Right lobe of liver (tissue), 6 donors: ENCODE measurements at regions not wholly inside any gene's neighbourhood (a gene's known extent, or its start where the extent isn't known, plus 50 kb on each side); places are given as distances from the start of the nearest gene placed in this dataset.
A peak's percentile ranks its signal among the peaks of the same experiment; 100 is the strongest.

Experiments used
- ATAC-seq, 4 donors: fragments of 200-7000 bp; cut with Tn5 transposase; one replicate each; pipeline ENCODE4 v1.9.1; 2020; ENCODE audit warnings: mild to moderate bottlenecking in 4 of 4, moderate library complexity in 4 of 4
- DNase-seq, 3 donors: peaks; one replicate each; pipeline ENCODE4 v3.0.0-alpha.2; 2020
- H3K27ac ChIP-seq, 3 donors: fragments of 200-600 bp; one replicate each; pipeline ENCODE4 v1.8.0; 2022
- H3K27me3 ChIP-seq, 2 donors: fragments of 200-600 bp; one replicate each; pipeline ENCODE4 v1.8.0; 2022
- H3K36me3 ChIP-seq, 4 donors: fragments of 200-600 bp; sonication (generic) in 1 of 4; one replicate each; pipeline versions ENCODE4 v1.5.1 to v1.8.0; 2017 to 2022; ENCODE audit warnings: control low read depth in 1 of 4
- H3K4me1 ChIP-seq, 4 donors: fragments of 200-600 bp; sonication (generic) in 1 of 4; one replicate each; pipeline versions ENCODE4 v1.5.1 to v1.8.0; 2017 to 2022; ENCODE audit warnings: control low read depth in 1 of 4
- H3K4me3 ChIP-seq, 3 donors: fragments of 200-600 bp; one replicate each; pipeline ENCODE4 v1.8.0; 2022
- H3K9me3 ChIP-seq, 4 donors: fragments of 200-600 bp; sonication (generic) in 1 of 4; one replicate each; pipeline versions ENCODE4 v1.5.1 to v1.8.0; 2017 to 2022; ENCODE audit warnings: control low read depth in 1 of 4
- CTCF ChIP-seq, 4 donors: fragments of 200-600 bp in 3 of 4; fragments of 450-650 bp in 1 of 4; IDR thresholded peaks; one replicate each; pipeline versions ENCODE4 v1.5.1 to v1.8.0; 2016 to 2022; ENCODE audit warnings: antibody characterized with exemption in 4 of 4, mild to moderate bottlenecking in 2 of 4
- POLR2A ChIP-seq: fragments of 450-650 bp; IDR thresholded peaks from one replicate; pipeline ENCODE4 v1.6.1; 2017; ENCODE audit warnings: antibody characterized with exemption, mild to moderate bottlenecking
- WGBS: methylation state at CpG from one replicate; pipeline ENCODE4 v1.1.6; 2018; ENCODE audit warnings: low coverage, low lambda C conversion rate; ENCODE audit not compliant: insufficient coverage; ENCODE audit errors: missing lambda C conversion rate; 5-methylcytosine and 5-hydroxymethylcytosine counted together
- intact Hi-C, 2 donors: fragments of 100-400 bp; cut with DNase I; formaldehyde crosslinking; loops; one replicate each; pipeline versions ENCODE4 v1.11.2 to v1.14.1; 2022
- donor health status: DM: no; HTN: yes; CAD: no.
- donor health status: DM: no; HTN: no; CAD: no.
- donor health status: DM: no; HTN: no; CAD: no.
- donor health status: DM: no; HTN: yes; CAD: no.
- donor health status: DM: no; HTN: yes; CAD: no.

- H3K4me1 ChIP-seq = peaks cover 0 to 5% (median 0%) of the 10 kb centered on the region in 4 donors
- intact Hi-C loops = no loop called here
- DNase-seq = no peak
- no peak overlapping the region for H3K27ac ChIP-seq
- no peaks in the 10 kb centered on the region for H3K9me3 ChIP-seq
- H3K27me3 ChIP-seq = no peaks in the 10 kb centered on the region
- ATAC-seq = no peak
- H3K4me3 ChIP-seq = no peak overlapping the region
- WGBS = 46% methylated on average over 12 of the region's 15 CpGs
- TF ChIP-seq CTCF (IDR thresholded peaks at IDR 0.05) (no peak), POLR2A (no peak)
- no peaks in the 10 kb centered on the region for H3K36me3 ChIP-seq
Observed at GRCh38 chr7:101747879-101748345, 69.5 kb upstream of the CUX1 start.

DNA sequence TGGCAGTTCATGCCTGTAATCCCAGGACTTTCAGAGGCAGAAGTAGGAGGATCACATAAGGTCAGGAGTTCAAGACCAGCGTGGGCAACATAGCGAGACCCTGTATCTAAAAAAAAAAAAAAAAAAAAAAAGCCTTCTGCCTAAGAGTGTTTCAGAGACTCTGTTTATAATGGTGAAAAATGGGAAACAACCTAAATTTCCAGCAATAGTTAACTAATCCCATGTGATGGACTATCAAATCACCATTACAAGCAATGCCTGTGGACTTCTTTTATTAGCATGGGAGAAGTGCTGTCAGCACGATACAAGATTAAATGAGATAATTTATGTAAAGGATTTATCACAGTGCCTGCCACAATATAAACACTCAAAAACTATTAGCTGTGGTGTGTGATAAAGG, 67.5 kb upstream of the CUX1 start:
- H3K4me1 ChIP-seq = no peaks in the 10 kb centered on the region
- no peak for ATAC-seq
- H3K27ac ChIP-seq = no peak overlapping the region
- H3K27me3 ChIP-seq = no peaks in the 10 kb centered on the region
- H3K36me3 ChIP-seq = no peaks in the 10 kb centered on the region
- 88% methylated on average over 3 of the region's 3 CpGs for WGBS
- DNase-seq = no peak
- no peak for TF ChIP-seq POLR2A
- TF ChIP-seq CTCF (IDR thresholded peaks at IDR 0.05) = no peak
- H3K9me3 ChIP-seq = no peaks in the 10 kb centered on the region
- no peak overlapping the region for H3K4me3 ChIP-seq
- intact Hi-C loops = no loop called here

DNA sequence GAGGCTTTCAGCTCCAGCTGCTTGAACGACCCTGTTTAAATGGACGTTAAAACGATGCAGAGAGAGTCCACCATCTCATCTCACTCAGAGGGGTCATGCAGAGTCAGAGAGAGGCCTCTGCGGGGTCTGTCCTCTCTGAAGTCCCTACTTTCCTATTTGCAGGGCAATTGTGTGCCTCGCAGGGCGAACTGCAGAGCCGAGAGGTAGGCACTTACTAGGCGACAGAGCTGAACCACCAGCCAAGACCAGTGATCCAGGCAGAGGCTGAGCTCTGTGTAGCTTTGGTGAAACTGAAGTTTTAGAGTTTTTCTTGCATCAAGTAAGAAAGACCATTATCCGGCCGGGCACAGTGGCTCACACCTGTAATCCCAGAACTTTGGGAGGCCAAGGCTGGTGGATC, 64.1 kb upstream of the CUX1 start:
- intact Hi-C loops = no loop called here
- no peak for DNase-seq
- 92% methylated on average over 7 of the region's 10 CpGs for WGBS

DNA sequence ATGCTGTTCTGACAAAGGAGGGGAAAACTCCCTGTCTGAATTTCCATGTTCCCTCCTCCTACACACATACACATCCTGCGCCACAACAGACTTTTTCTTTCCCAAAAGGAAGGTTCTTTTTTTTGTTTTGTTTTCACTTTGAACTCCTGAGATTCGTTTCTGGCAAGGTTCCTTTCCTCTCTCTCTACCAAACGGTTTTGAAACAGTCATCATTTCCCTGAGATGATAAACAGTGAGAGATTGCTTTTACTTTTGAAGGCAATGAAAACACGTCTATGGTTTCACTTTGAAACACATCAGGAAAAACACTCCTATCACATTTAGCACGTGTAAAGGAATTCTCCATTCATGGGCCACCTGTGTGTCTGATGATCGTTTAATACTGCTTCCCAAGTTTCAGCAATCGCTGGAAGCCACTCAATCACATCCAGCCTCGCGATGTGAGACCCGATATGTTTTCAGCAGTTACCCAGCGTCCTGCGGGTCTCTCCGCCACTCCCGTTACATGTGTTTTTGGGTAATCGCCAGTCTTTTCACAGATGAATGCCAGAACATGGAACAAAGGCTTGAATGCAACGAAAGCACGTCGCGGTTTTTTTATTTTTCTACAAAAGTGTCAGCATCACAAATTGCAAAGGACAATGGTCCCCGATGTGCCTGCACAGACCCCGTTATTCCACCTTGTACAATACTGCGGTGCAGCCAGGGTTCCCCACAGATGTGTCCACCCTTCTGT, 62.8 kb upstream of the CUX1 start:
- no peaks in the 10 kb centered on the region for H3K9me3 ChIP-seq
- no peak for TF ChIP-seq CTCF (IDR thresholded peaks at IDR 0.05)
- no peak for TF ChIP-seq POLR2A
- no peaks in the 10 kb centered on the region for H3K36me3 ChIP-seq
- peak; percentile 55 to 87 (median 74) for ATAC-seq
- H3K4me1 ChIP-seq = no peaks in the 10 kb centered on the region
- peak overlapping the region; percentile 25 to 42 (median 35) for H3K4me3 ChIP-seq
- H3K27me3 ChIP-seq = no peaks in the 10 kb centered on the region
- intact Hi-C loops = no loop called here
- 34% methylated on average over 22 of the region's 22 CpGs for WGBS
- H3K27ac ChIP-seq = peak overlapping the region in 1 of 3 donors; percentile 45
- no peak for DNase-seq

More for the DNA sequence above, 64.1 kb upstream of the CUX1 start:
- Histone ChIP-seq H3K27ac (no peak overlapping the region), H3K4me3 (no peak overlapping the region), H3K4me1 (no peaks in the 10 kb centered on the region), H3K27me3 (no peaks in the 10 kb centered on the region), H3K36me3 (no peaks in the 10 kb centered on the region), H3K9me3 (no peaks in the 10 kb centered on the region)
- TF ChIP-seq CTCF (IDR thresholded peaks at IDR 0.05) = no peak
- no peak for TF ChIP-seq POLR2A
- no peak for ATAC-seq
